ENCODE measurements at regions not wholly inside any gene's neighbourhood (a gene's known extent, or its start where the extent isn't known, plus 50 kb on each side); places are given as distances from the start of the nearest gene placed in this dataset.

DNA sequence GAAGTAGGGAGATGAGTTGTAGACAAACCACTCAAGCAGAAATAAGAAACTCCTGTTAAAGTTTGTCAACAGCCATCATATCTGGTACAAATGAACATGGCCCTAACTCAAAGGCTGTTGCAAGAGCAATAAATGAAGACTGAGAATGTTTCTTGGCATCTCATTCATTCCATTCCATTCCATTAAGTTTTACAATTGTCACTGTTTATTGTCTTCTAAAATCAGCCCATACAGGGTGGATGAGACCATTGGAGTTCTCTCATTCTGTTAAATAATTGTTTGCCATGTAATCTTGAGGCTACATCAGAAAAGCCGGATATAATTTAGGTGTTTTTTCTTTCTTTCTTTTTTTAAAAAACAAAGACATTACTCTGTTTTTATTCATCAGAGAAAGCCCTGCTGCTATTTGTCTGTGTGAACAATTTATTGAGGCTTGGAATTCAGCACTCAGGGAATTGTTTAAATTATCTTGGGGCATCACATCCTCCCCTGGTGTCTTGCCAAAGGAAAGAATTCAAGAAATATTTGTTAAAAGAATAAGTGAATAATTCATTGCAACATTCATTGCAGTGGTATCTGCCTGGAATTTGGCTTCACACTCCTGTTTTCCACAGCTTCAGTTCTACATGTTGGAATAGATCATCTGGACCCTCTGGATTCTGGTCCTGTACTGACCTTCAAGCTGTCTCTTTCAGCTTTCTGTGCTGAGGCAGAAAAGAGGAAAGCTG, 604.5 kb downstream of the PLPP3 start:
- TF ChIP-seq POLR2AphosphoS5 (IDR thresholded peaks at IDR 0.05) (no peak), POLR2A (IDR thresholded peaks at IDR 0.05) (no peak)

All from suprapubic skin (tissue), 4 donors.